NCI-H2227 (cell line): ENCODE measurements at regions not wholly inside any gene's neighbourhood (a gene's known extent, or its start where the extent isn't known, plus 50 kb on each side); places are given as distances from the start of the nearest gene placed in this dataset.

Experiments used
- DNase-seq: peaks from one replicate; lab custom pipeline; 2025; ENCODE audit not compliant: unreplicated experiment; lab: John Stamatoyannopoulos, UW

DNA sequence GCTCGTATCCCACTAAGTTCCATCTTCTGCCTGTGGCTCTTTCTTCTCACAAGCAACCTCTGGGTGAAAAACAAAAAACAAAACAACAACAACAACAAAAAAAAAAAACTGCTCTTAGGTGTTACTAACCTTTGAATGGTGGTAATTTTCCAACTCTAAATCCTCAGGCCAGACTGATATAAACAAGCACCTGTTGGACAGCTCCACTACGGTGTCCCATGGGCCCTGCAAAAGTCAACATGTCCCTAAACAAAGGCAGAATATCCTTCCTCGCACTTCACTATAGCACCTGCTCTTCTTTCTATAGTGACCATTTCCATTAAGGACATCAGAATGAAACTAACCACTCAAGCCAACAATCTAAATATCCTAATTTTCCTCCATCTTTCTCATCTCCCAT is 54.6 kb upstream of the PARM1 start:
- DNase-seq, result no peak

DNA sequence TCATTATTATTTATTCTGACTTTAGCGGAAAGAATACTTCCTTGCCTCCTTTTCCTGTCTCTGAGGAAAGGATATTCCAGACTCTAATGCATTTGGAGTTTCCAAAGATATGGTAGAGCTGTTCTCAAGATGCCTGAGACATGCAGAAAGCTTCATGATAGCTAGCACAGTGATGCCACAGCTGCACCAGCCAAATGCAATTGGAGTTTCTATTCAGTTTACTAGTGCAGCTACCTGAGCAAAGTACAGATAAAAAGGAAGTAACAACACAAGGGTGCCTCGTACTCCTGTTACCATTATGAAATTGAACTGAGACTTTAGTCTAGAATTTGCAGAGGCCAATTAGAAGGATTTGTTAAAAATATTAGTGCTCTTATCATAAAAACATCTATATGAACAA is 57.5 kb upstream of the PARM1 start:
- DNase-seq, result no peak

DNA sequence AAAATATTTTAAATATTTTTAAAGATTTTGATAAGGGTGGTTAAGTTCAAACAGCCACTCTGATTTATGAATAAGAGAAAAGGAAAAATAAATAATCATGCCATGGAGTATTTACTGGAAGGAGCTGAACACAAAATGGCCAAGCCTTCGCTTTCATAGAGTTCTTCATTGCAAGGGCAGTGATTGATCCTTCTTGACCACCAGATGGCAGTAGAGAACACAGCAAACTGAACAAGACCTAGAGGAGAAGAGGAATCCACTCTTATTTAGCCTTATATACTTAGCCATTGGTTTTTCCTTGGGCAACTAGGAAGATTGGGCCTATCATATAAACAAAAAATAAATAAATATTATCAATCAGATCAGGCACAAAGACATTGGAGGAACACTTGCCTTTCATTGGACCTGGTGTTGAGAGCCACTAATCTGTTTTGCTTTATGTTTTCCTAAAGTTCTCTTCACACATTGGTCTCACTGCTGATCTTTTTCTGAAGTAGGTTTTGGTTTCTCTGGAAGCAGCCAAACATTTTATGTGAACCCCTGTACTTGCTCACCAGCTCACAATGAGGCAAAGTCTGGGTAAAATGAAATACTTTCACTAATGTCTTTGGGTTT is 58.1 kb upstream of the PARM1 start:
- DNase-seq, result peak; percentile 60

DNA sequence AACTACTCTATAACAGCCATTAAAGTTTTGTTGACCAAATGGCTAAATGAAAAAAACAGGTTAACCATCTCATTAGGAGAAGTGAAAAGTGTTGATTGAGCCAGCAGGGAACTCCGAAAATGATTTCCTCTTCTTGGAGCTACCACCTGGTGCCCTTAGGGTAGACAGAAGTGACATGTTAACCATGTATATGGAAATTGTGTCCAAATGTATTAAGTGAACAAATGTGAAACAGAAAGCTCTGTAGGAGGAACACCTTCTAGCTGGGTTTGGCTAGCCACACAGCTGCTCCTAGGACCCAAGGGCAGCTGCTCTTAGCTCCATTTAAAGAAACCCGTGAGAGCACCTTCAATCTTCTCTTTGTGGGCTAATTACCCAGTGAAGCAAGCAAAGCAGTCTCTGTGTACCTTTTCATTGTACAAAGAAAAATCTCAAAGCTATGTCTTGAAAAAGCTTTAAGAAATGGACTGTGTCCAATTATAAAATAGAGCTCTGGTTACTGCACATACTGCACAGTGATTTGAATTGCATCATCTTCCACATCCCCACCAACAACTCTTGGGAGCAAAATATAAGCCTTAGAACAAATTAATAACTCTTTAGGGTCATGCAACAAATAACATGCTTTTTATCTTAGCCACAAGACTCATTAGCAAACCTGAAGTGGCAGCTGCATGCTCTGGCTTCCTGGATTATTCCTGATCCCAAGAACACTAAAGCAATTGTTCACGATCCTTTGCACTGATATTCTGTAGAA is 59.2 kb upstream of the PARM1 start:
- DNase-seq, result no peak

DNA sequence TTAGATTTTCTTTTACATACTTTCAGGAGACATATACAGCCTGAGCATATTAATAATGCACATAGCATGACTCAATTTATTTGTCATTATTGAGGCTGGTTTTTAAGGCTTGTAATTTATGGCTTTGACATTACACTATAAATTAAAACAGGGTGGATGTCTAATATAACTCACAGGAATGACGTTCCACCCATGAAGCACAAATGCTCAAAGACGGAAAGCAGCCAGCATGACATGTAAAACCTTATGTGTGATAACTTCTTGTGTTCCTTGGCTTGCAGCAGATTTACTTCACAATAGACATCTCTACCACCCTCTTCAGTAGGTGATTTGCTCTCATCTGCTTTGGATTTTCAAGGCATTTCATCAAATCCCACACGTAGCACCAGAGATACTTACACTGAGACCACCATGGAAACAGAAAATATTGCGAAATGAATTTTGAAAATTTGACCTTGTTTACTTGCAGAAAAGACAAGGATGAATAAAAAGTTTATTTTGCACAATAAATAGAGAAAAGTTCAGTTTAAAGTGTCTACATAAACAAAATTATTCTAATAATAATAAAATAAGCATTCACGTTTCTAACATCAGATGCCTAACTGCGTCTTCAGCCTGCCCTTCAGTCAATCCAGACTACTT is 64.7 kb upstream of the BTC start:
- no peak for DNase-seq

DNA sequence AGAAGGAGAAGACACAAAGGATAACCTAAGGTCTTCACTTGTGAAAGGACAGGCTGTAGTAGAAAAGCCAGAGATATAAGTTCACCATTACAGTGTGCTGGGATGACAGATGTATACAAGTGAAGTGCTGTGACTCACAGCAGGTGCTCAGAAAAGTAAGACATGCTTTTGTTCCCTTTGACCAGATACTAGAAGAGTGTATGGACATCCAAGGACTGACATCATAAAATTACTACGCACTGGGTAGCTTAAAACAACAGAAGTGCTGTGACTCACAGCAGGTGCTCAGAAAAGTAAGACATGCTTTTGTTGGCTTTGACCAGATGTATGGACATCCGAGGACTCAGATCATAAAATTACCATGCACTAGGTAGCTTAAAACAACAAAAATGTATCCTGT is 61.6 kb upstream of the BTC start:
- no peak for DNase-seq

DNA sequence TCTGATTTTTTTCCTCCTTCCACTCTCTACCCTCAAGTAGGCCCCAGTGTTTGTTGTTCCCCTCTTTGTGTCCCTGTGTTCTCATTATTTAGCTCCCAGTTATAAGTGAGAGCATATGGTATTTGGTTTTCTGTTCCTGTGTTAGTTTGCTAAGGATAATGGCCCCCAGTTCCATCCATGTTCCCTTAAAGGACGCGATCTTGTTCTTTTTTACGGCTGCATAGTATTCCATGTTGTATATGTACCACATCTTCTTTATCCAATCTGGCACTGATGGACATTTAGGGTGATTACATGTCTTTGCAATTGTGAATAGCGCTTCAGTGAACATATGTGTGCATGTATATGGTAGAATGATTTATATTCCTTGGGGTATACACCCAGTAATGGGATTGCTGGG is 54.5 kb upstream of the BTC start:
- DNase-seq, result no peak

DNA sequence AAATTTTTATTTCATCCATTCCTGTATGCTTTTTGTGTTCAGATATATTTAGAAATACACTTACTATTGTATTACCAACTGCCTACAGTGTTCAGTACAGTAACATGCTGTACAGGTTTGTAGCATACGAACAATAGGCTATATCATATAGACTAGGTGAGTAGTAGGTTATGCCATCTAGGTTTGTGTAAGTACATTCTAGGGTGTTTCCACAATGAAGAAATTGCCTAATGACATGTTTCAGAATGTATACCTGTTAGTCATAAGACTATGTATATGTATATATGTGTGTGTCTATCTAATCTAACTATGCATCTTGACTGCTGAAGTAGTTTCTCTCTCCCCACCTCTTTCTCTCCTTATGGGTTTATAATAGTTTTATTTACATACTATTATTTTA is 51.5 kb upstream of the BTC start:
- DNase-seq, result no peak
